Hepatocyte (in vitro differentiated cells): ENCODE measurements at regions not wholly inside any gene's neighbourhood (a gene's known extent, or its start where the extent isn't known, plus 50 kb on each side); places are given as distances from the start of the nearest gene placed in this dataset.
"Not testable (repeated sequence)": the region's sequence is repeated elsewhere in the genome, so short reads cannot be mapped to it uniquely, and the experiment has no call there.

ENCODE experiments used
- CTCF ChIP-seq: fragments of 200-600 bp; sonication (generic); IDR thresholded peaks from 2 replicates; pipeline ENCODE4 v1.5.1; 2016; ENCODE audit warnings: antibody characterized with exemption, mild to moderate bottlenecking; ENCODE audit not compliant: poor library complexity
- EZH2 ChIP-seq: fragments of 200-600 bp; sonication (generic); IDR thresholded peaks from 2 replicates; pipeline ENCODE4 v1.6.1; 2016; ENCODE audit warnings: antibody characterized with exemption, mild to moderate bottlenecking, borderline replicate concordance
- EZH2phosphoT487 ChIP-seq: fragments of 200-600 bp; sonication (generic); IDR thresholded peaks from one replicate; pipeline ENCODE4 v1.6.1; 2018; ENCODE audit warnings: antibody characterized with exemption, mild to moderate bottlenecking, low read depth, moderate library complexity; ENCODE audit not compliant: unreplicated experiment, severe bottlenecking

- TF ChIP-seq CTCF, EZH2, EZH2phosphoT487: not testable (repeated sequence)
Observed at GRCh38 chr7:65081669-65082055, 75.2 kb upstream of the ERV3-1 start.
